ENCODE measurements at regions not wholly inside any gene's neighbourhood (a gene's known extent, or its start where the extent isn't known, plus 50 kb on each side); places are given as distances from the start of the nearest gene placed in this dataset.
"Not testable (repeated sequence)": the region's sequence is repeated elsewhere in the genome, so short reads cannot be mapped to it uniquely, and the experiment has no call there.

DNA sequence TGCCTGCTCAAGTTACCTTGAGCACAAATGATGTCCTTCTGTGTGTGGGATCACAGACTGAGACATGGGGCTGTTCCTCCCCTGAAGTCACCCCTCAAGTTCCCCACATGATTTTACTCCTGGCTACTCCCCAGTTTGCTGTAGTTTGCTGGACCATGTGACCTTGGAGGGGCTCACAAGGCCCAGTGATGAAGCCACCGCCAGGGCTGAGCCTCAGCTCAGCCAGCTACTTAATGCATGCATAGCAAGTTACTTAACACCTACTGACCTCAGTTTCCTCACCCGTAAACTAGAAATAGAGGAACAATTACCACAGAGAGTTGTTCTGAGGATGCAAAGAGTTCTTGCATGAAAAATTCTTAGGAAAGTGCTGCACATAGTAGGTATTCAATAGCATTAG lies 283.7 kb upstream of the PLGLB2 start:
- DNase-seq = peak; percentile 68 to 88

DNA sequence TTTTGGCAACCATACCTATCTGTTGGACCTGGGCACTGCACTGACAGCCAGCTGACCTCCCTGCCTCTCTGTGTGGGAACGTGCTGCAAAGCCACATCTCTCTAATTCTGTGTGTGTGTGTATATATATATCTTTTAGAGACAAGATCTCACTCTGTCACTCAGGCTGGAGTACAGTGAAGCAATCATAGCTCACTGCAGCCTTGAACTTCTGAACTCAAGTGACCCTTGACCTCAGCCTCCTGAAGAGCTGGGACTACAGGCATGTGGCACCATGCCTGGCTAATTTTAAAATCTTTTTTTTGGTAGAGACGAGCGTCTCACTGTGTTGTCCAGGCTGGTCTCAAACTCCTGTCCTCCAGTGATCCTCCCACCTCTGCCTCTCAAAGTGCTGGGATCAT lies 282.2 kb upstream of the PLGLB2 start:
- DNase-seq = peak in 1 of 2 donors; percentile 4

DNA sequence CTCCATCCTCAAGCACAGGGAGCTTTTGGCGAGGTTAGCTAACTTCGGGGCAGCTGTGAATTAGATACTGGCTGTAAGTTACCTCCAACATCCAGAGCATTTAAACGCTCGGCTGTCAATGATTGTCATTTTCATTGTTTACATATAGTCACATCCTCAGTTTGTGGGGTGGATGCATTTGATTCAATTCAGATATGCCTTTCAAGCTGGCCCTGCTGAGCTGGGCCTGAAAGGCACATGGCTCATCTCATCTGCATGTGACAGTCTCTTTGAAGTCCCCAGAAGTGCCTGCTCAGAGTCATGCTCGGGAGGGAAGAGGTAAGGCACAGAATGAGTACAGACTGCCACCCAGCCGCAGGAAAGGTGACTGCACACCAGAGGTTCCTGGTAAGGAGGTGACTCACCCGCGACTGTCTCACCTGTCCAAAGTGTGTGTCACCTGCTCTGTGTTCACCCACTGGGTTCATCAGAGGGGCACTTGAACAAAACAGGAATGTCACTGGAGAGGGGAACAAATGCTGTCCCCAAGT lies 281.2 kb upstream of the PLGLB2 start:
- DNase-seq = not testable (repeated sequence)

DNA sequence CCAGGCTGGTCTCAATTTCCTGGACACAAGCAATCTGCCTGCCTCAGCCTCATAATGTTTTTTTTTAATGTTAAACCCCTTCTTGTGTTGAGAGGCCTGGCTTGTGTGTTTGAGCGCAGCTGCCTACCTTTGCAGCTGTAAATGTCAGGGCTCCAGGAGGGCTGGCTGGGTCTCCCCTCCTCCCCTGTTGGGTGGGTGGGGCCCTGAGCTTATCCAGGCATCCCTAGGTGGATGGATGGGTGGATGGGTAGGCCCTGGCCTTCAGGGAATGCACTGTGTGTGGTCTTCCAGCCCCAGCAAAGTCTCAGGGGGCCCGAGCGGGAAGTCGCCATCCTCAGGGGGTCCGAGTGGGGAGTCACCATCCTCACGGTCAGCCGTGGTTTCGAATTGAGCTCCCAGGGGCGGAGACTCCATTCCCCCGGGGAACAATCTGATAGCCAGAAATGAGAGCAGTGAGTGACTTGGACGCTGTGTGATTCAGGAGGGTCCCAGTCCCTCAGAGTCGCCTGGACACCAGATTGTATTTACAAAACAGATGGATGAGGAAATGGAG lies 279.4 kb upstream of the PLGLB2 start:
- DNase-seq = not testable (repeated sequence)

DNA sequence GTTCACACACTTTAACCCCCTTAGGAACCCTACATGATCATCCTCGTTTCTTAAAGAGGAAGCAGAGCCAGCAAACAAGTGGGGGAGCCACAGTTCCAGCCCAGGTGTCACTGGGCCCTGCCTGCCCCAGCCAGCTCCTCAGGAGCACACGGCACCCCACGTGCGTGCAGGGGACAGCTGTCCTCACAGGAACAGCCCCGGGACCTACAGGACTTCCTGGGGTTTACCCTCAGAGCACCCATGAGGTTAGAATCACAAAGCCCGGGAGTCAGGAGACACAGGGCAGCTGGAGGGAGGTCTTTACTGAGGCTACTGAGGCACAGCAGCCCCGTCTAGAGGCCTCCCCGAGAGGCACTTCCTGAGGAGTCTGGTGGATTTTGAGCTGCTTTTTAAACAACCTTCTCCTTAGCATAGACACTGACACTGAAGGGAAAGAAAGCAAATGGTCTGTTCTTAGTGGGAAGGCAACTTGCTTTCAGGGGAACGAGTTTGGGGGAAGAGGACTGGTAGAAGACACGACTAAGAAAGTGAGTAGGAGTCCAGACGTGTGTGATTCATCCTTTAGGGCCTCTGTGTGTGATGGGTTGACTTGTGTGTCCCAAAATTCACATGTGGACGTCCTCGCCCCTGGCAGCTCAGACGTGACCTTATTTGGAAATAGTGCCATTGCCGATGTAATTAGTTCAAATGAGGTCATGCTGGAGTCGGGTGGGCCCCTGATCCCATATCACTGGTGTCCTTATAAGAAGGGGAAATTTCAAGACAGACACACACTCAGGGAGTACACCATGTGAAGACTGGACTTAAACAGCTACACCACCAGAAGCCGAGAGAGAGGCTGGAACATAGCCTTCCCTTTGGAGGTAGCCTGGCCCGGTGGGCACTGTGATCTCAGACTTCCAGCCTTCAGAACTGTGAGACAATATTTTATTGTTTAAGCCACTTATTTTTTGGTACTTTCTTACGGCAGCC lies 278.4 kb upstream of the PLGLB2 start:
- peak; percentile 36 to 58 for DNase-seq

DNA sequence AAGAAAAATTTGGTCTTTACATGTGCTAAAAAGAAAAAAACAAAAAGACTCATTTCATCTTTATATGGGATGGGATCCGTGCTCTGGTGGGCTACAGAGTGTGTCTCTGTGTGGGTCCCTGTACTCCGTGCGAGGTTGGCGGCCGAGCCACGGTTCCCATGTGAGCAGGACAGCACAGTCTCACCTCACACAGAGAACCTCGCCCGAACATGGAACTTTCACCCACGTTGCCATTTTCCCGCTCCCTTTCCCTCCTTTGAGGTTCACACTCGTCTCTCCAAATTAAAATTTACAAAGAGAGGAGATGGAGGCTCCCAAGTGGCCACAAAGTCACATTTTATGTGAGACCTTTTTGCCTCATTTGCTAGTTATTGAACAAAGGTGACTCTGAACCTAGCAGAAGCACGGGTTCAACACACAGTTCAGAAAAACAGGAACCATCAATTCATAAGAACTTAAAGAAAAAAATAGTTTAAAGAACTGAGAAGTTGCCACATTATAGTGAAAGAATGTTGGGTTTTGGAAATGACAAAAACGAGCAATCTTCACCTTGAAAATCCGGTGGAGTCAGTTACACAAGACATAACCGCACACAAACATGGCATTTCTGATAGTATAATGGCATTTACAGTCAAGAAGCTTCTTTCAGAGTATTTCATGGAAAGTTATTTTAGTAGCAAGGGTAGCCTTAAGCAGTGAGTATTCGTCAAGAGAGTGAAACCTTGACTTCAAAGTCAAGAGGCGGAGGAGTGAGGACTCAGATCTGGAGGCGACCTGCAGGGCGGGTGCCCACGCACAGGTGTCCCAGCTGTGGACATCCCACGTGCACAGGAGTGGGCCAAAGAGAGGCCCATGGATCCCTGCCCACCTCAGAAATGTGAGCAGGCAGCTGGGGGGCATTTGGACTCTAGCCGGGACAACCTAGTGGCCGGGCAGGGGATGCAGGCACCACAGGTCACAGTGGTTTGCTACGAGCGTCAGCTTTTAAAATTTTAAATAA lies 277.2 kb upstream of the PLGLB2 start:
- DNase-seq = not testable (repeated sequence)

DNA sequence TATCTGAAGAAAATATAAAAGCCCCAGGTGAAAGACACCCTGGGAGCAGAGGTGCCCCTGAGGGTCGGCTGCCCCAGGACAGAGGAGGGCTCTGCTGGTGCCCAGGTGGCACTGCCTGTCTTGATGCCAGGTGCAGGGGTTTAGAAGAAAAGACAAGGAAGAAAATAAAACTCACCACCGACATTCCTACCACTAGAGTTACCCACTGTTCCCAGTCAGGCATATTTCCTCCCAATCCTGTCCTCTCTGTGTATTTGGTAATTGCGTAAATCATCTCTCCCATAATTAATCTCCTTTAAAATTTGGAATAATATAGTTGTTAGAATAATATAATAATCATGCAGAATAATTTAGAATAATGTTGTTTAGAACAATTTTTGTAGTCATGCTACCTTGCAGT lies 276.4 kb upstream of the PLGLB2 start:
- not testable (repeated sequence) for DNase-seq

DNA sequence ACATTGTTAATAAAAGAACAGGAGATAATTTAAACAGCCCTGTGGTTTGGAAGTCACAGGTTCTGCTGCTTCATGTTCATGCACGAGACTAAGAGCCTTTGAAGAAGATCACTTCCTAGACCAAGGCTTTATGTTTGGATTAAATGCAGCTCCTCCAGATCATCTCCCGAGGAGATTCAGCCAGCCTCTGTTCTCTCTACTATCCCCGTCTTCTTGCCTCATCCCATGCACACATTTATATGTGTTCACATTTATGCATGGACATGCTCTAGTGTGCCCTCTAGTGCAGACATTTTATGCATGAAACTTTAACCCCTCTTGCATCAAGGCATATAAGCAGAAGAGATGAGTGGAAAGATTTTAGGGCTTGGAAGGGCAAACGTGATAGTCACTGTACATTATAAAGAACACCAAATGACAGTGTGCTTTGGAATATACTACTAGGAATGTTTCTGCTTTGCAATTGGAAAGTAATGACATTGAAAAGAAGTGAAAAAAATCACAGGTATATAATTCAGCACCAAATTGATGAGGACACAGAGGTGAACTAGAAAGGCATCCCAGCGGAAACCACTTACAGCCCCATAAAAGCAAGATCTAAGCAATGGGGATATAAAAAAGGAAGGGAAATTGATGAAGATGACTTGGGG lies 271.5 kb upstream of the PLGLB2 start:
- DNase-seq = not testable (repeated sequence)

DNA sequence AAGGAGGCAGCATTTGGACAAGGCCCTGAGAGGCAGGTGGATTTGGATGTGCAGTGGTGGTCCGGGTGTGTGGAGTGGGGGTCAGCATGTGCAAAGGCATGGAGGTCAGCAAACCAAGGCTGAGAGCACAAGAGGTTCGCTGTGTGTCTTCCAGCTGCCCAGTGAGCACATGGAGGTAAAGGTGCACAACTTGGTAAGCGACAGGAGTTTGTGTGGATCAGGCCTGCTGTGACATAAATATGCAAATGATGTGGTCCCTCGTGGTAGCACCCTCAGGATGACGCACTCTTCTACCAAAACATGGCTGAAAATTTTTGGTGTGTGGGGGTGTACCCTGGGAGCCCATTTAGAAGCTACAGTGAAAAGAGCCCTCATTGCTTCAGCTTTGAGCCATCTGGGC lies 271.0 kb upstream of the PLGLB2 start:
- not testable (repeated sequence) for DNase-seq

DNA sequence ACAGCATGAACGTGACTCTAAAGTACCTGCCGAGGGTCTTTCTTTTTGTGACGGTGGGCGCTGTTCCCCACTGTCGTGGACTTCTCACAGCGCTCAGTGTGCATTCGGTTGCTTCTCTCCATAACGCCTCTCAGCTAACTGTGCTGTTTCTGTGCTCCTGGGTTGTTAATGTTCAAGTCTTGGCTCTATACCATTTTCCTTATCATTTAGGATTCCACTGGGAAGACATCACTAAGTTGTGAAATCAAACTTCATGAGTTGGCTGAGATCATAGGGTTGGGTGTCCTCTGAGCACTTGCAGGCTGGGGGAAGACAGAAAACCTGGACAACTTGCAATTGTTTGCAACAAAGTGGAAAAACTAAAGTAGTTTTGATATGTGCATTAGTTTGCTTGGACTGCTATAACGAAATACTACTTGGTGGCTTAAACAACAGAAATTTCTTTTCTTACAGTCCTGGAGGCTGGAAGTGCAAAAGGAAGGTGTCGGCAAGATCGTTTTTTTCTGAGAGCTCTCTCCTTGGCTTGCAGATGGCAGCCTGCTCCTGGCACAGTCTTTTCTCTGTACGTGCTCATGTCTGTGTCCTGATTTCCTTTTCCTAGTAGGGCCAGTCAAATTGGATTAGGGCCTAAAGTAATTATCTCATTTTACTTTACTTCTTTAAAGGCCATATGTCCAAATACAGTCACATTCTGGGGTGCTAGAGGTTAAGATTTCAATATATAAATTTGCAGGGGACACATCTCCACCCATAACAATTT lies 270.0 kb upstream of the PLGLB2 start:
- DNase-seq = not testable (repeated sequence)

DNA sequence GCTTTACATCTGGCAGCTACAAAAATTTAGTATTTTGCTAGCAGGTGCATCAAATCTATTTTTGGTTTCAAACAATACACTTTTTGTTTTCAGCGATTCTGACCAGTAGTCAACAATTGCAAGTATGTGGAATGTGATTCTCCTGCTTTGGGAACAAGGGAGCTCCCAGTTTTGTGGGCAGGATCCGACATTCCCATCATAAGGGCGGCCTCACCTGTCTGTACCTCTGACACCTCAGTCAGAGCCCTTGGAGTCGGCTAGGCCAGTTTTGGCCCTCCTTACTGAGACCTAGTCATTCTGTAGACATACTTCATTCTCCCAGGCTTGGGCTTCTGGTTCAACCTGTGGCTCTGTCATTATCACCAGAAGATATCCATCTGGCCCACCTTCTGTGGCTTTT lies 269.0 kb upstream of the PLGLB2 start:
- DNase-seq = not testable (repeated sequence)

DNA sequence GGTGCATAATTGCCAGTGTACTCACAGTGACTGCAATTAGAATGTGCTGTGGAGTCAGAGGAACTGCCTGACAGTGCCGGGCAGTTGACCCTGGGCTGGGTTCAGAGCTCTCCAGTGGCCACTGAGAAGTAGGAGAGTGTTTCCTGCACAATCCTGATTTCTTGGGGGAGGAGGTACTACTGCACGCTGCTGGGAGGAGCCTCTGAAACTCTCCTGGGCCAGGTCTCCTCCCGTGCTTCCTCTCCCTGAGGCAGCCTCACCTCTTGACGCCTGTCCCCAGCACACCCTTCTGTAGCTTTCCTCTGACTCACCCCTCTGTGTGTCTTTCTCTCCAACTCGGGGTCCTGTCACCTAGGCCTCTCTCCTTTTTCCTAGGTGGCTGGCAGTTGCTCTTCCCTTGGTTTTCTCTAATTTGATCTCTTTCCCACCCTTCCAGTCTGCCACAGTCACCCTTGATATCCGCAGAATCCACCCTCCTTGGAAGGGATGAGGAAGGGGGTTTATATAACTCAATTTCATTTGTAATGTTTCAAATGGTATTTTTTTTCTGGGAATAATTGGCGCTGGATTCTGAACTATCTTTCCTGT lies 264.7 kb upstream of the PLGLB2 start:
- not testable (repeated sequence) for DNase-seq

DNA sequence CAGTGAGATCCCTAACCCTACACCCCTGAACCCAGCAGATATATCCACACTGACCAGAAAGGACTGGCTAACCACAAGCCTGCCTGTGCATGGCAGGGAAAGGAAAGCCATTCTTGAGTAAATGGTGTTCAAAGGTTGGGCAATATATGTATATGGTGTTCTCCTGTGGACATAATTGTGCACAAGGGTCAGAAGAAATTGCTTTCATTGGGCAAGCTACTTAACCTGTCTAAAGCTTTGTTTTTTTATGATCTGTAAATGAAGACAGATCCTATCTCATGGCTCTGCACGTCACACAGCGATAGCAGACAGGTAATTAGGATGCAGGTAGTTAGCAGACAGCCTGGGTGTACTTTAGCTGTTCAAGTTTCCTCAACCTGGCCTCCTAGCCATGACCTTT lies 263.5 kb upstream of the PLGLB2 start:
- DNase-seq = not testable (repeated sequence)

DNA sequence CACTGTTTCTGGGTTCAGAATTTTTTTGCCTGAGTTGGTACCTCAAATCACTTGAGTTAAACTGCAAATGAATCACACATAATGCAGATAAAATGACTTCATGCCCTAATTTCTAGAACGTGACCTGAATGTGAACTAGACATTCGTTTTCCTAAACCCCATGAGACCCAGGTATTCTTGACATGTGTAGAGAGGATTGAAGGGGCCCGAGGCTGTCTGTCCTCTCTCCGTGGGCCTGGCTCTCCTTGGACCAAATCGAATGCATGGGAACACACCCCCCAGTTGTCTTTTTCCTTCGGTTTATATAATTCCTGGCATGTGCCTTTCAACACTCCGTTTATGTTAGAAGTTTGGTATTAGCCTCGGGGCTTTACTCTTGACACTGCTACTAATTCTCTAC lies 262.4 kb upstream of the PLGLB2 start:
- DNase-seq = not testable (repeated sequence)

DNA sequence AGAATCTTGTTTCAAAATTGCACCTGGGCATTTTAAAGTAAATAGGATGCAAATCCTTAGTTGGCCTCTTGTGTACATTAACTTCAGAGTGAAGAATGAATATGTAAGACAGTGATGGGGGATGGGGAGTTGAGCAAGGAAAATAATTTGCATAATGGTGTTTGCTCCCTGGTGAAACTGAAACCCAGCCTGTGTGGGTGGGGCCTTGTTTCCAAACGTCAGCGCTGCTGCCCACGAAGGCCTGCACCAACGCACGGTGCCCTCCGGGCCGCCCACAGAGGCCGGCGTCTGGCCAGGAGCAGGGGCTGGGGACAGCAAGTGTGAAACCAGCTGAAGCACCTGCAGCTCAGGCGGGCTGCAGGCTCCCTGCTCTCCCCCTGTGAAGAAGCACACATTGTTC lies 262.0 kb upstream of the PLGLB2 start:
- not testable (repeated sequence) for DNase-seq

DNA sequence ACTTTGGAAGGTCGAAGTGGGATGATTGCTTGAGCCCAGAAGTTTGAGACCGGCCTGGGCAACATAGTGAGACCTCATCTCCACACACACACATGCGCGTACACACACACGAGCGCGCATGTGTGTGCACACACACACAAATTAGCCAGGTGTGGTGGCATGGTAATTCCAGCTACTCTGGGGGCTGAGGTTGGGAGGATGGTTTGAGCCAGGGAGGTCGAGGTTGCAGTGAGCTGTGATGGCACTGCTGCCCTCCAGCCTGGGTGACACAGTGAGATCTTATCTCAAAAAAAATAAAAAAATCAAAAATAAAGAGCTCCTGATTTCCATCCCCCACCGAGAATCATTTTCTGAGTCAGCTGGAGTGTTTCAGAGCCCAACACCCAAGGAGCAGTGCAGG lies 261.5 kb upstream of the PLGLB2 start:
- not testable (repeated sequence) for DNase-seq

DNA sequence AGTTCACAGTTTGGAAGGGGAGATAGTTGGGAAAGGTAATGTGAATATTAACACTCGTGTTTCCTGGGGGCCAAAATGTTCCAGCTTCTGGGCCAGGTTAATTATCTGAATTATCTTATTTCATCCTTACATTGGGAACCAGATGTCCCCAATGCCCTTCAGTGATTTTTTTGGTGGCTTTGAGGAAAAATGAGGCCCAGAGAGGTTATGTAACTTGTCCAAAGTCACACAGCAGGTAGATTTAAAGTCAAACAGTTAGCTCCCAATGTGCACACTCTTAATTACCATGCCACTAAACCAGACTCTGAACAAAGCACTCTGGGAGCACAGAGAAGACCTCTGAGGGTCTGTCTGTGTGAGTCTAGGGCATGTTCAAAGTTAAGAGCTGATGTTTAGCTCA lies 259.9 kb upstream of the PLGLB2 start:
- not testable (repeated sequence) for DNase-seq

DNA sequence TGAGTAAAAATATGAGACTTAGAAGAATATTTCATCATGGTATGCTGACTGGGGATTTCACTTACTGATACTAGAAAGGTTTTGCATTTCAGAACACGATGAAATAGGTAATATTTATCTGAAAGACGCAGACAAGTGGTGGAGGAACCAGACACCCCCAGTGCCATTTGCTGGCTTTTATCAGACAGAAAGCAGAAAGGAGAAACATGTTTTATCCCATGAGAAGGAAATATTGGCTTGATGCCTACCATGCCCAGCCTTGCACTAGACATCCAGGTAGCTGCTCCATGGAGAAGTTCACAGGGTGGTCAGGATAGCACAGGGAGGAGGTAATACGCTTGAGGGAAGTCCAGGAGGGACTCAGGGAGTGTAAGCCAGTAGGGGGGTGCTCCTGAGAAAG lies 258.9 kb upstream of the PLGLB2 start:
- not testable (repeated sequence) for DNase-seq

DNA sequence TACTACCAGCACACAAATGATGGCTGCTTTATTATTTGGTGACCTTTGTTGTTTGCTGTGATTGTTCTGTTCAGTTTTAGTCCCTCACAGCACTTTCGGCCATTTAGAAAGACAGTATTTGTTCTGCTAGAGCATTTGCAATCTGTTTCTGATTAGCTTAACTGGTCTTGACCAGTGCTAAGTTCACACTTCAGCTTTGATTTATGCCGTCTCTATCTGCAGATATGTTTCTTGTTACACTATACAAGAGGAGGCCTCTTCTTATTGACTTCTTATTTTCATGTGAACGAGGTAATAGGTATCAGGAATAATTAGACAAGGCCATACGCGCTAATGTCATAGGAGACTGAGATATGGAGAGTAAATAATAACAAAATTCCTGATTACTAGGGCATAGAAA lies 253.0 kb upstream of the PLGLB2 start:
- DNase-seq = not testable (repeated sequence)

DNA sequence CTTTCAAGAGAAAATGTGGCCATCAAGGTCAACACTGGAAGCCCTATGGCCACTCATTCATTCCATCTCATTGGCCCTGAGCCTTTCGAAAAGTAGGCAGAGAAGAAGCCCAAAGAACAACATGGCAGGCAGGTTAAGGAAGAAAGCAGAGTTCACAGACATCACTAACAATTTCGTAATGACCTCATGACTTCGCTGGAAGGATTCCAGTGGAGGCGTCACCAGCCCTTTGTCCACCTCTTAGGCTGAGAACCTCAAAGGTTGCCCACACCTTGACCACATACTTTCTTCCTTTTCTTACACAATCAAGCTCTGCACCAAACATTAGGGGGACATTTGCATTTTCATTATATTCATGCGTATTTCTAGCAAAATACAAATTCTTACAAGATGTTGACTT lies 252.4 kb upstream of the PLGLB2 start:
- not testable (repeated sequence) for DNase-seq
